Thyroid gland (tissue), 4 donors: ENCODE measurements at regions not wholly inside any gene's neighbourhood (a gene's known extent, or its start where the extent isn't known, plus 50 kb on each side); places are given as distances from the start of the nearest gene placed in this dataset.
"Not testable (repeated sequence)": the region's sequence is repeated elsewhere in the genome, so short reads cannot be mapped to it uniquely, and the experiment has no call there.

Experiments used
- DNase-seq, 2 donors: peaks; one replicate each; pipeline ENCODE4 v3.0.0-alpha.2; 2019
- H3K27ac ChIP-seq, 3 donors: fragments of 200-600 bp; sonication (generic); 1 replicate in 2 of 3; 2 replicates in 1 of 3; pipeline ENCODE4 v1.5.1; 2016 to 2019; ENCODE audit warnings: mild to moderate bottlenecking in 1 of 3, moderate library complexity in 1 of 3
- H3K27me3 ChIP-seq: fragments of 200-600 bp; sonication (generic); one replicate; pipeline ENCODE4 v1.5.1; 2019
- H3K36me3 ChIP-seq, 2 donors: fragments of 200-600 bp; sonication (generic); one replicate each; pipeline ENCODE4 v1.5.1; 2016 to 2019
- H3K4me1 ChIP-seq, 2 donors: fragments of 200-600 bp; sonication (generic); one replicate each; pipeline ENCODE4 v1.5.1; 2017 to 2019
- H3K4me3 ChIP-seq, 3 donors: fragments of 200-600 bp; sonication (generic); replicated peaks in 1 of 3; 1 replicate in 2 of 3; 2 replicates in 1 of 3; pipeline ENCODE4 v1.5.1; 2016; ENCODE audit warnings: mild to moderate bottlenecking in 1 of 3
- H3K9me3 ChIP-seq: fragments of 200-600 bp; sonication (generic); one replicate; pipeline ENCODE4 v1.5.1; 2017
- POLR2A ChIP-seq, 2 donors: fragments of 450-650 bp; IDR thresholded peaks; one replicate each; pipeline ENCODE4 v1.6.1; 2017; ENCODE audit warnings: antibody characterized with exemption in 2 of 2, mild to moderate bottlenecking in 2 of 2, moderate library complexity in 1 of 2
- whole genome bisulfite sequencing, 2 donors: methylation state at CpG; one replicate each; pipeline ENCODE4 v1.1.5; 2017; 5-methylcytosine and 5-hydroxymethylcytosine counted together
- intact Hi-C: fragments of 100-400 bp; cut with DNase I; formaldehyde crosslinking; loops from one replicate; pipeline ENCODE4 v1.15.1; 2023
- TF ChIP-seq, protein P1 (sequence below), 6 experiments: fragments of 200-600 bp in 3 of 6; fragments of 450-650 bp in 3 of 6; sonication (generic) in 3 of 6; IDR thresholded peaks; one replicate each; pipeline ENCODE4 v1.5.1; 2016 to 2019; ENCODE audit warnings: antibody characterized with exemption in 6 of 6, mild to moderate bottlenecking in 2 of 6, inconsistent platforms in 1 of 6, moderate library complexity in 1 of 6

DNA sequence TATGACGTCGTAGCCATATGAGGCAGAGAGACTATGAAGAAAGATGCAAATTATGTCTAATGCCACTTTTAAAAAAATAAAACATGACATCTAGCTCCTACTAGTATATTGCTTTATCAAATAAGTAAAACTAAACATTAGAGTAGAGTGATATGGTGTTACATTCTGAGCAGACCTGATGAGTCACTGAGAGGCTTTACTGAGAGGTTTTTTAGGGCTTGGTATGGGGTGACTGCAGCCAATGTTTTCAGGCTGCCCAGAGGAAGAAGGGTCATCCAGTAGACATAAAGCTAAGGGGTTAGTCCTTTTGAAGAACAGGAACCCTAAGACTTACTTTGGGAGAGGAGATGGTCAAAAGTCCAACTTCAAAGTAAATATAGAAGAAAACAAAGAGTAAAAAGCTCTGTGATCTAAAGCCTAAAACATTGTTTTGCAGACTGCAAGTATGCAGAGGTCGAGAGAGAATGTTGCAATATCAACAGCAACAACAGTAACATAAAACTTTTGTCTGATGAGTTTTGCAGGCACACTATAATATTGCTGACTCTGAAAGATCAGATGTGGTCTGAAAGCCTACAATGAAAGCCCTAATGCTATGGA, 774.7 kb downstream of the TMTC2 start:
- DNase-seq: no peak
- 79 to 82% methylated on average over 3 of the region's 3 CpGs for WGBS, 2 donors
- H3K9me3 ChIP-seq: no peaks in the 10 kb centered on the region
- H3K36me3 ChIP-seq: no peaks in the 10 kb centered on the region
- H3K27me3 ChIP-seq: no peaks in the 10 kb centered on the region
- H3K4me1 ChIP-seq: no peaks in the 10 kb centered on the region
- H3K4me3 ChIP-seq: no peak overlapping the region
- TF ChIP-seq, protein P1, sequence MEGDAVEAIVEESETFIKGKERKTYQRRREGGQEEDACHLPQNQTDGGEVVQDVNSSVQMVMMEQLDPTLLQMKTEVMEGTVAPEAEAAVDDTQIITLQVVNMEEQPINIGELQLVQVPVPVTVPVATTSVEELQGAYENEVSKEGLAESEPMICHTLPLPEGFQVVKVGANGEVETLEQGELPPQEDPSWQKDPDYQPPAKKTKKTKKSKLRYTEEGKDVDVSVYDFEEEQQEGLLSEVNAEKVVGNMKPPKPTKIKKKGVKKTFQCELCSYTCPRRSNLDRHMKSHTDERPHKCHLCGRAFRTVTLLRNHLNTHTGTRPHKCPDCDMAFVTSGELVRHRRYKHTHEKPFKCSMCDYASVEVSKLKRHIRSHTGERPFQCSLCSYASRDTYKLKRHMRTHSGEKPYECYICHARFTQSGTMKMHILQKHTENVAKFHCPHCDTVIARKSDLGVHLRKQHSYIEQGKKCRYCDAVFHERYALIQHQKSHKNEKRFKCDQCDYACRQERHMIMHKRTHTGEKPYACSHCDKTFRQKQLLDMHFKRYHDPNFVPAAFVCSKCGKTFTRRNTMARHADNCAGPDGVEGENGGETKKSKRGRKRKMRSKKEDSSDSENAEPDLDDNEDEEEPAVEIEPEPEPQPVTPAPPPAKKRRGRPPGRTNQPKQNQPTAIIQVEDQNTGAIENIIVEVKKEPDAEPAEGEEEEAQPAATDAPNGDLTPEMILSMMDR (IDR thresholded peaks at IDR 0.05): no peak
- no peak for TF ChIP-seq POLR2A (IDR thresholded peaks at IDR 0.05)
- H3K27ac ChIP-seq: no peak overlapping the region
- intact Hi-C loops: no loop called here

DNA sequence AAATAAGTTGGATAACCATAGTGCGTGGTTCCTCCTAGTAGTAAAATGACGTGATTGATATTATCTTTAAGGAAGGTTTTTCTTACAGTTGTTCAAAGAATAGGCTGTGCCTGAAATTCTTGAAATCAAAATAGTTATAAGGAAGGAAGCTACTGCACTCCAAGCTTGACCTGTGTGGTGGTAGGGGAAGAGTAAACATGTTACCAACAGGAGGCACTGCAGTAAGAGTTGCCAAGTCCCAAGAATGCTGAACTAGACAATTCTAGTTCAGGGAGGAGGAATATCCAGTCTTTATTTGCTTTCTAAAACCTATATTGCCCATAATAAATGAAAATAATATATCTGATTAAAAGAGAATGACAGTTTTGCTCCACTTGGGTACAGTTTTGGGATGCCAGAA, 764.5 kb downstream of the TMTC2 start:
- H3K4me3 ChIP-seq: no peak overlapping the region
- no peaks in the 10 kb centered on the region for H3K36me3 ChIP-seq
- no peaks in the 10 kb centered on the region for H3K4me1 ChIP-seq
- intact Hi-C loops: no loop called here
- H3K27ac ChIP-seq: no peak overlapping the region
- no peak for TF ChIP-seq POLR2A (IDR thresholded peaks at IDR 0.05)
- TF ChIP-seq, protein P1 (IDR thresholded peaks at IDR 0.05): no peak
- no peak for DNase-seq
- no peaks in the 10 kb centered on the region for H3K9me3 ChIP-seq
- 94 to 96% methylated on average over 2 of the region's 2 CpGs for WGBS, 2 donors
- H3K27me3 ChIP-seq: no peaks in the 10 kb centered on the region

DNA sequence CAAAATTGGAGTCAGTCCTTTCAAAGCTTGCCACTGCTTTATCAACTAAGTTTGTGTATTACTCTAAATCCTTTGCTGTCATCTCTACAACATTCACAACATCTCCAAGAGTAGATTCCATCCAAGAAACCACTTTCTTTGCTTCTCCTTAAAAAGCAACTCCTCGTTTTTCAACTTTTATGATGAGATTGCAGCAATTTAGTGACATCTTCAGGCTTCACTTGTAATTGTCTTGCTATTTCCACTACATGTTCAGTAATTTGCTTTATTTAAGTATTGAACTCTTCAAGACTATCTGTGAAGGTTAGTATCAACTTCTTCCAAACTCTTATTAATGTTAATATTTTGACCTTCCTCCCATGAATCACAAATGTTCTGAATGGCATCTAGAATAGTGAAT, 747.9 kb downstream of the TMTC2 start:
- H3K27me3 ChIP-seq: no peaks in the 10 kb centered on the region
- no peaks in the 10 kb centered on the region for H3K9me3 ChIP-seq
- WGBS, 2 donors: 47 to 56% methylated on average over 1 of the region's 1 CpG
- H3K27ac ChIP-seq: no peak overlapping the region
- TF ChIP-seq, protein P1 (IDR thresholded peaks at IDR 0.05): no peak
- no peak for TF ChIP-seq POLR2A (IDR thresholded peaks at IDR 0.05)
- no peaks in the 10 kb centered on the region for H3K36me3 ChIP-seq
- DNase-seq: no peak
- no peaks in the 10 kb centered on the region for H3K4me1 ChIP-seq
- intact Hi-C loops: no loop called here
- no peak overlapping the region for H3K4me3 ChIP-seq

DNA sequence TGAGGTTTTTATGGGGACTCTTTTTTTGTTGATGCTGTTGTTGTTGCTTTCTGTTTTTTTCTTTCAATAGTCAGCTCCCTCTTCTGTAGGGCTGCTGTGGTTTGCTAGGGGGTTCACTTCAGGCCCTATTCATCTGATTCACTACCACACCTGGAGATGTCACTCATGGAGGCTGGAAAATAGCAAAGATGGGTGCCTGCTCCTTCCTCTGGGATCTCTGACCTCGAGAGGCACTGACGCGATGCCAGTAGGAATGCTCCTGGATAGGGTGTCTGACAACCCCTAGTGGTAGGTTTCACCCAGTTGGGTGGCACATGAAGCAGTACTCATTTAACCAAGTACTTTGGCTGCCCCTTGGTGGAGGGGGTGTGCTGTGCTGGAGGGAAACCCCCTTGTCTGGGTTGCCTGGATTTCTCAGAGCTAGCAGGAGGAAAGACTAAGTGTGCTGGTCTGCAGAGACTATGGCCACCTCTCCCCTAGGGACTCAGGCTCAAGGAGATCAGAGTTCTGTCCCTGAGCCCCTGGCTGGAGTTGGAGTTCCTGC, 745.5 kb downstream of the TMTC2 start:
- 97 to 100% methylated on average over 3 of the region's 3 CpGs for WGBS, 2 donors
- Histone ChIP-seq H3K36me3 (no peaks in the 10 kb centered on the region), H3K27me3 (no peaks in the 10 kb centered on the region), H3K9me3 (no peaks in the 10 kb centered on the region), H3K4me3 (no peak overlapping the region), H3K27ac (no peak overlapping the region), H3K4me1 (no peaks in the 10 kb centered on the region)
- no peak for DNase-seq
- TF ChIP-seq, protein P1 (IDR thresholded peaks at IDR 0.05): no peak
- TF ChIP-seq POLR2A (IDR thresholded peaks at IDR 0.05): no peak
- intact Hi-C loops: no loop called here

DNA sequence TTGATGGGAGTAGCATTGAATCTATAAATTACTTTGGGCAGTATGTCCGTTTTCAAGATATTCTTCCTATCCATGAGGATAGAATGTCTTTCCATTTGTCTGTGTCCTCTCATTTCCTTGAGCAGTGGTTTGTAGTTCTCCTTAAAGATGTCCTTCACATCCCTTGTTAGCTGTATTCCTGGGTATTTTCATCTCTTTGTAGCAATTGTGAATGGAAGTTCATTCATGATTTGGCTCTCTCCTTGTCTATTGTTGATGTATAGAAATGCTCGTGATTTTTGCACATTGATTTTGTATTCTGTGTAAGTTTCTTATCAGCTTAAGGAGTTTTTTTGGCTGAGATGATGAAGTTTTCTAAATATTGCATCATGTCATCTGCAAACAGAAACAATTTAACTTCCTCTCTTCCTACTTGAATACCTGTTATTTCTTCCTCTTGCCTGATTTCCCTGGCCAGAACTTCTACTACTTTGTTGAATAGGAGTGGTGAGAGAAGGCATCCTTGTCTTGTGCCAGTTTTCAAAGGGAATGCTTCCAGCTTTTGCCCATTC, 741.0 kb downstream of the TMTC2 start:
- H3K4me3 ChIP-seq, DNase-seq, H3K4me1 ChIP-seq, H3K27ac ChIP-seq, intact Hi-C loops, H3K9me3 ChIP-seq, H3K27me3 ChIP-seq, H3K36me3 ChIP-seq: not testable (repeated sequence)
- 83 to 86% methylated on average over 2 of the region's 2 CpGs for WGBS, 2 donors
